GM12891 (cell line): ENCODE measurements at regions not wholly inside any gene's neighbourhood (a gene's known extent, or its start where the extent isn't known, plus 50 kb on each side); places are given as distances from the start of the nearest gene placed in this dataset.

Experiments used
- POLR2A ChIP-seq: IDR thresholded peaks from 2 replicates; pipeline ENCODE4 v1.6.1; 2011; ENCODE audit warnings: low read depth, low read length, control low read depth
- POLR2AphosphoS5 ChIP-seq: IDR thresholded peaks from 2 replicates; pipeline ENCODE4 v1.6.1; 2011; ENCODE audit warnings: low read depth, low read length, control low read depth
- POU2F2 ChIP-seq: IDR thresholded peaks from 2 replicates; pipeline ENCODE4 v1.6.1; 2011; ENCODE audit warnings: low read depth, mild to moderate bottlenecking, control low read depth, low read length, moderate library complexity
- SPI1 ChIP-seq: IDR thresholded peaks from 2 replicates; pipeline ENCODE4 v1.6.1; 2011; ENCODE audit warnings: low read depth, low read length, control low read depth
- TAF1 ChIP-seq: IDR thresholded peaks from 2 replicates; pipeline ENCODE4 v1.6.1; 2011; ENCODE audit warnings: low read depth, low read length, control low read depth

DNA sequence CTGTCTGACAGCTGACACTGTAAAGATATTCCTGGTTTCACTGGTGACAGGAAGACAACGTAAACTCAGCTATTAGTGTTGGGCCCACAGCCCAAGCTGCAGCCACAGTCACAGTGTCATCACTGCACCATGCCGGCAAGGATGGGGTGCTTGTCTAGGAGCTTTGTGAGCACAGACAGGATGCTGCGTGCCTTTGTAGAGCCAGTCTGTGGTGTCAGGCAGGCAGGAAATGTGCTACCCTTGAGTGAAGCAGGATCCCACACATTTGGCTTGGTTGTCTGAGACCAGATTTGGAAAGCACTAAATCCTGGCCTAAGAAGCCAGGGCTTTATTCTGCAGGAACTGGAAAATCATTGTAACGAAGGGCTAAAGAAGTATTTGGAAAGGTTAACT is 121.6 kb upstream of the ADAMTS16 start:
- TF ChIP-seq POLR2A (no peak), POLR2AphosphoS5 (no peak), TAF1 (no peak), SPI1 (no peak), POU2F2 (no peak)
